H1 (cell line): ENCODE measurements at regions not wholly inside any gene's neighbourhood (a gene's known extent, or its start where the extent isn't known, plus 50 kb on each side); places are given as distances from the start of the nearest gene placed in this dataset.

ENCODE experiments used
- RFX5 ChIP-seq: IDR thresholded peaks from 2 replicates; pipeline ENCODE4 v1.6.1; 2011; ENCODE audit warnings: low read depth, low read length, improper control_type of control experiment, borderline replicate concordance

DNA sequence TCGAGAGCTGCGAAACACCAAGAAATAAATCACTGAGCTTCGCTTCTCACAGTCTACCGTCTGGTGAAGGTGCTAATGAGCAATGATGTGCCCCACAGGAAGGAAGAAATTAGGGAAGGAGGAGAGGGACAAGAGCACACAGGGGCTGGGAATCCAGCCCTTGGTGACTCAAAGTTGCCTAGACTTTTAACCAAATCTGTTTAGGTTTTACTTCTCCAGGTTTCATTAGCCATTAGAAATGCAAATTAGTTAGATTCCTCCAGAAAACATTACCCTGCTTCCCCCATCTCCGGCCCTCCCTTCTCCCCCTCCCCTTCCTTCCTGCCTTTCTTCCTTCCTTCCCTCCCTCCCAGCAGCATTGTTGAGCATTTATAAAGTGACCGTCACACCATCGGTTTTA, 59.3 kb upstream of the UBE2E1 start (continued):
- TF ChIP-seq RFX5: no peak
